Sigmoid colon (tissue), 6 donors: ENCODE measurements at regions not wholly inside any gene's neighbourhood (a gene's known extent, or its start where the extent isn't known, plus 50 kb on each side); places are given as distances from the start of the nearest gene placed in this dataset.

ENCODE experiments used
- DNase-seq: peaks from one replicate; pipeline ENCODE4 v3.0.0-alpha.2; 2019
- H3K27ac ChIP-seq, 4 donors: fragments of 200-600 bp; sonication (generic); one replicate each; pipeline ENCODE4 v1.5.1; 2016 to 2019; ENCODE audit warnings: mild to moderate bottlenecking in 1 of 4
- H3K27me3 ChIP-seq, 3 donors: fragments of 200-600 bp; sonication (generic); one replicate each; pipeline ENCODE4 v1.5.1; 2019; ENCODE audit warnings: mild to moderate bottlenecking in 1 of 3
- H3K36me3 ChIP-seq, 4 donors: fragments of 200-600 bp; sonication (generic); one replicate each; pipeline ENCODE4 v1.5.1; 2016 to 2019
- H3K4me1 ChIP-seq, 4 donors: fragments of 200-600 bp; sonication (generic); one replicate each; pipeline ENCODE4 v1.5.1; 2017 to 2019
- H3K4me3 ChIP-seq, 4 donors: fragments of 200-600 bp; sonication (generic); one replicate each; pipeline ENCODE4 v1.5.1; 2017 to 2019; ENCODE audit warnings: mild to moderate bottlenecking in 2 of 4, moderate library complexity in 1 of 4
- H3K9me3 ChIP-seq, 4 donors: fragments of 200-600 bp in 3 of 4; sonication (generic) in 3 of 4; one replicate each; pipeline versions ENCODE4 v1.5.1 to v1.6.1; 2013 to 2019
- CTCF ChIP-seq, 4 experiments: fragments of 450-650 bp in 3 of 4; fragments of 200-600 bp in 1 of 4; IDR thresholded peaks; one replicate each; pipeline ENCODE4 v1.5.1; 2016 to 2019; ENCODE audit warnings: antibody characterized with exemption in 4 of 4, mild to moderate bottlenecking in 3 of 4, moderate library complexity in 2 of 4
- EP300 ChIP-seq, 4 donors: sonication (generic); formaldehyde crosslinking; IDR thresholded peaks; one replicate each; pipeline ENCODE4 v1.6.1; 2017; ENCODE audit warnings: antibody characterized with exemption in 4 of 4
- POLR2A ChIP-seq, 2 donors: fragments of 450-650 bp; IDR thresholded peaks; one replicate each; pipeline ENCODE4 v1.6.1; 2016; ENCODE audit warnings: antibody characterized with exemption in 2 of 2, mild to moderate bottlenecking in 2 of 2, moderate library complexity in 2 of 2
- POLR2AphosphoS5 ChIP-seq, 4 donors: sonication (generic); formaldehyde crosslinking; IDR thresholded peaks; one replicate each; pipeline ENCODE4 v1.6.1; 2017; ENCODE audit warnings: antibody characterized with exemption in 4 of 4
- WGBS, 2 donors: extraction: QIAGEN DNeasy Blood & Tissue Kit; methylation state at CpG; one replicate each; pipeline ENCODE4 v1.1.7; 2013; 5-methylcytosine and 5-hydroxymethylcytosine counted together
- intact Hi-C: fragments of 100-400 bp; cut with DNase I; formaldehyde crosslinking; loops from one replicate; pipeline ENCODE4 v1.15.1; 2023
- donor health status: healthy with polysubstance abuse.
- donor health status: healthy.

- Histone ChIP-seq H3K4me3 (no peak overlapping the region), H3K36me3 (no peaks in the 10 kb centered on the region), H3K9me3 (no peaks in the 10 kb centered on the region), H3K4me1 (no peaks in the 10 kb centered on the region), H3K27me3 (no peaks in the 10 kb centered on the region), H3K27ac (no peak overlapping the region)
- DNase-seq: no peak
- intact Hi-C loops: no loop called here
- TF ChIP-seq EP300 (IDR thresholded peaks at IDR 0.05) (no peak), POLR2A (IDR thresholded peaks at IDR 0.05) (no peak), POLR2AphosphoS5 (IDR thresholded peaks at IDR 0.05) (no peak), CTCF (IDR thresholded peaks at IDR 0.05) (no peak)
Measured at GRCh38 chr13:85287528-85287927, 511.7 kb downstream of the SLITRK6 start.

GRCh38 chr13:85286081-85286480 is 513.1 kb downstream of the SLITRK6 start:
- TF ChIP-seq EP300 (IDR thresholded peaks at IDR 0.05): no peak
- TF ChIP-seq CTCF (IDR thresholded peaks at IDR 0.05): no peak
- TF ChIP-seq POLR2AphosphoS5 (IDR thresholded peaks at IDR 0.05): no peak
- no peak for TF ChIP-seq POLR2A (IDR thresholded peaks at IDR 0.05)
- 88 to 89% methylated on average over 1 of the region's 1 CpG for WGBS, 2 donors
- no peaks in the 10 kb centered on the region for H3K36me3 ChIP-seq
- intact Hi-C loops: no loop called here
- H3K27ac ChIP-seq: no peak overlapping the region
- DNase-seq: no peak
- no peak overlapping the region for H3K4me3 ChIP-seq
- H3K27me3 ChIP-seq: no peaks in the 10 kb centered on the region
- no peaks in the 10 kb centered on the region for H3K4me1 ChIP-seq
- no peaks in the 10 kb centered on the region for H3K9me3 ChIP-seq

GRCh38 chr13:85284349-85284748 is 514.9 kb downstream of the SLITRK6 start:
- WGBS, 2 donors: 89 to 91% methylated on average over 2 of the region's 2 CpGs
- TF ChIP-seq CTCF (IDR thresholded peaks at IDR 0.05): no peak
- no peak for TF ChIP-seq POLR2AphosphoS5 (IDR thresholded peaks at IDR 0.05)
- H3K27me3 ChIP-seq: no peaks in the 10 kb centered on the region
- no peaks in the 10 kb centered on the region for H3K36me3 ChIP-seq
- DNase-seq: no peak
- H3K9me3 ChIP-seq: no peaks in the 10 kb centered on the region
- intact Hi-C loops: no loop called here
- no peak overlapping the region for H3K4me3 ChIP-seq
- H3K4me1 ChIP-seq: no peaks in the 10 kb centered on the region
- no peak overlapping the region for H3K27ac ChIP-seq

- H3K9me3 ChIP-seq: no peaks in the 10 kb centered on the region
- no peaks in the 10 kb centered on the region for H3K27me3 ChIP-seq
- DNase-seq: no peak
- no peaks in the 10 kb centered on the region for H3K36me3 ChIP-seq
- H3K27ac ChIP-seq: no peak overlapping the region
- intact Hi-C loops: no loop called here
- no peak overlapping the region for H3K4me3 ChIP-seq
- no peaks in the 10 kb centered on the region for H3K4me1 ChIP-seq
- no peak for TF ChIP-seq CTCF (IDR thresholded peaks at IDR 0.05)
- TF ChIP-seq POLR2A (IDR thresholded peaks at IDR 0.05): no peak
- no peak for TF ChIP-seq POLR2AphosphoS5 (IDR thresholded peaks at IDR 0.05)
- TF ChIP-seq EP300 (IDR thresholded peaks at IDR 0.05): no peak
Measured at GRCh38 chr13:85283408-85283807, 515.8 kb downstream of the SLITRK6 start.

- Histone ChIP-seq H3K27ac (no peak overlapping the region), H3K4me3 (no peak overlapping the region), H3K4me1 (no peaks in the 10 kb centered on the region), H3K36me3 (no peaks in the 10 kb centered on the region), H3K27me3 (no peaks in the 10 kb centered on the region), H3K9me3 (no peaks in the 10 kb centered on the region)
- 85 to 89% methylated on average over 2 of the region's 2 CpGs for WGBS, 2 donors
- intact Hi-C loops: no loop called here
- TF ChIP-seq POLR2AphosphoS5 (IDR thresholded peaks at IDR 0.05): no peak
- TF ChIP-seq CTCF (IDR thresholded peaks at IDR 0.05): no peak
- no peak for TF ChIP-seq POLR2A (IDR thresholded peaks at IDR 0.05)
- TF ChIP-seq EP300 (IDR thresholded peaks at IDR 0.05): no peak
- DNase-seq: no peak
Measured at GRCh38 chr13:85282876-85283275, 516.3 kb downstream of the SLITRK6 start.
